ENCODE measurements at regions not wholly inside any gene's neighbourhood (a gene's known extent, or its start where the extent isn't known, plus 50 kb on each side); places are given as distances from the start of the nearest gene placed in this dataset.

GRCh38 chr5:113678924-113679575, 165.6 kb downstream of the YTHDC2 start:
- no peak for TF ChIP-seq CTCF (IDR thresholded peaks at IDR 0.05; ENCODE audit: insufficient read depth, low read length)
- no peak for TF ChIP-seq REST (IDR thresholded peaks at IDR 0.05; ENCODE audit: insufficient replicate concordance, low read depth)
- no peak for TF ChIP-seq GABPA (IDR thresholded peaks at IDR 0.05; ENCODE audit: low read depth)
- no peak for TF ChIP-seq POLR2AphosphoS5 (IDR thresholded peaks at IDR 0.05; ENCODE audit: low read depth)
- no peak for TF ChIP-seq SPI1 (IDR thresholded peaks at IDR 0.05; ENCODE audit: borderline replicate concordance, low read depth)

Measured in HL-60 (cell line).